HG02970 (cell line): ENCODE measurements at regions not wholly inside any gene's neighbourhood (a gene's known extent, or its start where the extent isn't known, plus 50 kb on each side); places are given as distances from the start of the nearest gene placed in this dataset.
"Not testable (repeated sequence)": the region's sequence is repeated elsewhere in the genome, so short reads cannot be mapped to it uniquely, and the experiment has no call there.

Experiments
- ATAC-seq: cut with Tn5 transposase; IDR thresholded peaks from one replicate; pipeline ENCODE4 v1.9.1; 2021; ENCODE audit warnings: mild to moderate bottlenecking, moderate library complexity, moderate number of reproducible peaks; ENCODE audit not compliant: unreplicated experiment, low FRiP score

GRCh38 chr3:87797872-87798566 is 260.8 kb downstream of the CGGBP1 start:
- ATAC-seq: no peak

GRCh38 chr3:87796843-87797185 is 262.0 kb downstream of the CGGBP1 start:
- ATAC-seq: no peak

GRCh38 chr3:87796137-87796842 is 262.5 kb downstream of the CGGBP1 start:
- no peak for ATAC-seq

GRCh38 chr3:87795701-87796100 is 263.1 kb downstream of the CGGBP1 start:
- ATAC-seq: no peak

GRCh38 chr3:87793337-87793877 is 265.4 kb downstream of the CGGBP1 start:
- no peak for ATAC-seq

GRCh38 chr3:87792534-87793336 is 266.1 kb downstream of the CGGBP1 start, which contains the start of gene HTR1F:
Gene HTR1F (plus strand): TSS chr3:87792706.
- no peak for ATAC-seq

GRCh38 chr3:87792198-87792533 is 266.6 kb downstream of the CGGBP1 start:
- ATAC-seq: no peak

- no peak for ATAC-seq
Measured at GRCh38 chr3:87791248-87792027, 267.4 kb downstream of the CGGBP1 start.

GRCh38 chr3:87789049-87789448 is 269.8 kb downstream of the CGGBP1 start:
- ATAC-seq: not testable (repeated sequence)

GRCh38 chr3:87788516-87788915 is 270.3 kb downstream of the CGGBP1 start:
- no peak for ATAC-seq

- no peak for ATAC-seq
Measured at GRCh38 chr3:87780811-87781210, 278.0 kb downstream of the CGGBP1 start.

- ATAC-seq: no peak
Measured at GRCh38 chr3:87778876-87779275, 279.9 kb downstream of the CGGBP1 start.

GRCh38 chr3:87771337-87772192 is 287.2 kb downstream of the CGGBP1 start:
- peak; percentile 95 for ATAC-seq

GRCh38 chr3:87766721-87767120 is 292.1 kb downstream of the CGGBP1 start:
- ATAC-seq: no peak

- no peak for ATAC-seq
Measured at GRCh38 chr3:87765256-87765655, 293.5 kb downstream of the CGGBP1 start.

- no peak for ATAC-seq
Measured at GRCh38 chr3:87761795-87762194, 297.0 kb downstream of the CGGBP1 start.

GRCh38 chr3:87761341-87761740 is 297.5 kb downstream of the CGGBP1 start:
- no peak for ATAC-seq

GRCh38 chr3:87756616-87757015 is 302.2 kb downstream of the CGGBP1 start:
- ATAC-seq: no peak

GRCh38 chr3:87755852-87756251 is 303.0 kb downstream of the CGGBP1 start:
- ATAC-seq: no peak
